ENCODE measurements at regions not wholly inside any gene's neighbourhood (a gene's known extent, or its start where the extent isn't known, plus 50 kb on each side); places are given as distances from the start of the nearest gene placed in this dataset.

DNA sequence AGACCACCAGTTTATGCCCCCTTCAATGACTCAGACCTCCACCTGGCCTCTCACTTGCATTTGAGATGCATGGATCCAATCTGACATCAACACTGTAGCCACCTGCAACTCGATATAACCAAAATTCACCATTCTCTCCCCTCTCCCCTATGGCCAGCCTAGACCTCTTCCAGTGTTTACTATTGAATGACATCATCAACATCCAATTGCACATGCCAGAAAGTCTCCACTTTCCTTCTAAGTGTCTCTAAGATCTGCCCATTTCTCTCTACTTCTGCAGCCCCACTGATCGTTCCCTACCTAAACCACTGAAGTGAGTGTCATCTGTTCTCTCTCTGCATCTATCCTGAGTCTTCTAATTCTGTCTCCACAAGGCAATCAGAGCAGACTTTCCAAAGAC is 151.3 kb upstream of the APCDD1 start:
- DNase-seq, result no peak
- TF ChIP-seq, protein P1, sequence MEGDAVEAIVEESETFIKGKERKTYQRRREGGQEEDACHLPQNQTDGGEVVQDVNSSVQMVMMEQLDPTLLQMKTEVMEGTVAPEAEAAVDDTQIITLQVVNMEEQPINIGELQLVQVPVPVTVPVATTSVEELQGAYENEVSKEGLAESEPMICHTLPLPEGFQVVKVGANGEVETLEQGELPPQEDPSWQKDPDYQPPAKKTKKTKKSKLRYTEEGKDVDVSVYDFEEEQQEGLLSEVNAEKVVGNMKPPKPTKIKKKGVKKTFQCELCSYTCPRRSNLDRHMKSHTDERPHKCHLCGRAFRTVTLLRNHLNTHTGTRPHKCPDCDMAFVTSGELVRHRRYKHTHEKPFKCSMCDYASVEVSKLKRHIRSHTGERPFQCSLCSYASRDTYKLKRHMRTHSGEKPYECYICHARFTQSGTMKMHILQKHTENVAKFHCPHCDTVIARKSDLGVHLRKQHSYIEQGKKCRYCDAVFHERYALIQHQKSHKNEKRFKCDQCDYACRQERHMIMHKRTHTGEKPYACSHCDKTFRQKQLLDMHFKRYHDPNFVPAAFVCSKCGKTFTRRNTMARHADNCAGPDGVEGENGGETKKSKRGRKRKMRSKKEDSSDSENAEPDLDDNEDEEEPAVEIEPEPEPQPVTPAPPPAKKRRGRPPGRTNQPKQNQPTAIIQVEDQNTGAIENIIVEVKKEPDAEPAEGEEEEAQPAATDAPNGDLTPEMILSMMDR (IDR thresholded peaks at IDR 0.05), result no peak
- no peak for TF ChIP-seq POLR2A (IDR thresholded peaks at IDR 0.05)
- H3K4me1 ChIP-seq, result no peaks in the 10 kb centered on the region
- no peak overlapping the region for H3K27ac ChIP-seq
- no peak overlapping the region for H3K4me3 ChIP-seq
- H3K36me3 ChIP-seq, result no peaks in the 10 kb centered on the region
- no peaks in the 10 kb centered on the region for H3K27me3 ChIP-seq
- H3K9me3 ChIP-seq, result no peaks in the 10 kb centered on the region

DNA sequence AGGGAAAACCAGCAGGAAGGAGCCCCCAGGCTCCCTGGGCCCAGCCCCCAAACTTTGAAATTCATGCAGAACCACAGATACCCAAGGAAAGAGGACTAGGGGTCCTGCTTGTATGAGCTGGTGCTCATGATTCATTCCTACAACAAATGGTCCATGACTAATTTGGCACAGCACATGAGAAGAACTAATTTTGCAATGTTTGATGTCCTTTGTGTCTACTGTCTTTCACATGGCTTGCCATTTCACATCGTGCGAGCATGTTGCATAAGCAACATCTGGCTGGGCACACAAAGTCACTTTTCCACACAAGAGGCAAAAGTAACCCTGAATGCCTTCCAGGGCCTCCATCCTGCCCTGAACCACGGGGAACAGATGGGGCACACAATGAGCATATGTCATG is 149.6 kb upstream of the APCDD1 start:
- Histone ChIP-seq H3K4me1 (no peaks in the 10 kb centered on the region), H3K9me3 (no peaks in the 10 kb centered on the region), H3K36me3 (no peaks in the 10 kb centered on the region), H3K4me3 (no peak overlapping the region), H3K27me3 (no peaks in the 10 kb centered on the region), H3K27ac (no peak overlapping the region)
- no peak for TF ChIP-seq POLR2A (IDR thresholded peaks at IDR 0.05)
- TF ChIP-seq, protein P1 (IDR thresholded peaks at IDR 0.05), result no peak
- DNase-seq, result no peak

GRCh38 chr18:10306779-10307178 is 147.7 kb upstream of the APCDD1 start:
- H3K36me3 ChIP-seq, result no peaks in the 10 kb centered on the region
- no peaks in the 10 kb centered on the region for H3K9me3 ChIP-seq
- H3K4me1 ChIP-seq, result no peaks in the 10 kb centered on the region
- DNase-seq, result no peak
- TF ChIP-seq, protein P1 (IDR thresholded peaks at IDR 0.05), result no peak
- TF ChIP-seq POLR2A (IDR thresholded peaks at IDR 0.05), result no peak
- no peak overlapping the region for H3K4me3 ChIP-seq
- H3K27ac ChIP-seq, result no peak overlapping the region
- H3K27me3 ChIP-seq, result no peaks in the 10 kb centered on the region

DNA sequence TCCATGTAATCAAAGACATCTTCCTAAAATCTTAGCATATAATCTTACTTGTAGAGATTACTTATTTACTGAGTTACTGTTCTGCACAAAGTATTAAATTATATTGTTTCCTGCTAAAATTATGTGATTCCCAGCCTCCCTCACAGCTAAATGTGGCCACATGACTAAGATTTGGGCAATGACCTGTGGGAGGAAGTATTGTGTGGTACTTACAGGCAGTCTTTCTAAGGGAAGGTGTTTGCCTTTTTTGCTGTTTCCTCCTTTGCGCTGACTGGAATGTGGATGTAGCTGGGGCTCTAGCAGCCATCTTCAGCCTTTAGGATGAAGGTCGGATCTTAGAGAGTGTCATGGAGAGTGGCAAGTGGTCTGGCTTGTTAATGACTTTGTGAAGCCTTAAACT is 146.3 kb upstream of the APCDD1 start:
- Histone ChIP-seq H3K27me3 (no peaks in the 10 kb centered on the region), H3K36me3 (no peaks in the 10 kb centered on the region), H3K27ac (no peak overlapping the region), H3K4me1 (no peaks in the 10 kb centered on the region), H3K9me3 (no peaks in the 10 kb centered on the region), H3K4me3 (no peak overlapping the region)
- no peak for TF ChIP-seq POLR2A (IDR thresholded peaks at IDR 0.05)
- TF ChIP-seq, protein P1 (IDR thresholded peaks at IDR 0.05), result no peak
- DNase-seq, result no peak

- H3K9me3 ChIP-seq, result no peaks in the 10 kb centered on the region
- no peak overlapping the region for H3K4me3 ChIP-seq
- no peaks in the 10 kb centered on the region for H3K4me1 ChIP-seq
- DNase-seq, result no peak
- TF ChIP-seq, protein P1 (IDR thresholded peaks at IDR 0.05), result no peak
- TF ChIP-seq POLR2A (IDR thresholded peaks at IDR 0.05), result no peak
- H3K27ac ChIP-seq, result no peak overlapping the region
- no peaks in the 10 kb centered on the region for H3K27me3 ChIP-seq
- H3K36me3 ChIP-seq, result no peaks in the 10 kb centered on the region
Observed at GRCh38 chr18:10310626-10311025, 143.8 kb upstream of the APCDD1 start.

GRCh38 chr18:10312326-10313015 is 142.0 kb upstream of the APCDD1 start:
- no peak overlapping the region for H3K27ac ChIP-seq
- no peaks in the 10 kb centered on the region for H3K4me1 ChIP-seq
- TF ChIP-seq, protein P1 (IDR thresholded peaks at IDR 0.05), result no peak
- TF ChIP-seq POLR2A (IDR thresholded peaks at IDR 0.05), result no peak
- no peak overlapping the region for H3K4me3 ChIP-seq
- H3K9me3 ChIP-seq, result no peaks in the 10 kb centered on the region
- no peaks in the 10 kb centered on the region for H3K27me3 ChIP-seq
- no peak for DNase-seq
- no peaks in the 10 kb centered on the region for H3K36me3 ChIP-seq
